CD4-positive, CD25-positive, alpha-beta regulatory T cell (primary cell): ENCODE measurements at regions not wholly inside any gene's neighbourhood (a gene's known extent, or its start where the extent isn't known, plus 50 kb on each side); places are given as distances from the start of the nearest gene placed in this dataset.

Source experiments
- ATAC-seq, 2 donors: fragments of 150-1000 bp; cut with Tn5 transposase; one replicate each; pipeline ENCODE4 v1.10.0; 2021; ENCODE audit warnings: low read depth in 2 of 2, moderate number of reproducible peaks in 2 of 2, moderate library complexity in 1 of 2
- DNase-seq, 3 donors: peaks; one replicate each; pipeline versions ENCODE4 v3.0.0 to v3.0.0-alpha.2; 2012 to 2022; ENCODE audit warnings: mixed read lengths in 1 of 3
- H3K27ac ChIP-seq: one replicate; pipeline ENCODE4 v1.7.0; 2013; ENCODE audit warnings: mild to moderate bottlenecking, low read length; ENCODE audit not compliant: insufficient read depth, poor library complexity, severe bottlenecking
- H3K27me3 ChIP-seq: one replicate; pipeline ENCODE4 v1.7.0; 2013; ENCODE audit warnings: low read length; ENCODE audit not compliant: control insufficient read depth, insufficient read depth
- H3K36me3 ChIP-seq: one replicate; pipeline ENCODE4 v1.7.0; 2013; ENCODE audit warnings: mild to moderate bottlenecking, low read length, moderate library complexity; ENCODE audit not compliant: control insufficient read depth, insufficient read depth
- H3K4me1 ChIP-seq: 2 replicates; pipeline ENCODE4 v1.7.0; 2013; ENCODE audit warnings: mild to moderate bottlenecking, low read length; ENCODE audit not compliant: insufficient read depth, control insufficient read depth, poor library complexity, severe bottlenecking
- H3K4me3 ChIP-seq: one replicate; pipeline ENCODE4 v1.7.0; 2013; ENCODE audit warnings: low read depth, mild to moderate bottlenecking, low read length, moderate library complexity
- H3K9me3 ChIP-seq, 2 experiments: 1 replicate in 1 of 2; 2 replicates in 1 of 2; pipeline ENCODE4 v1.7.0; 2013; ENCODE audit warnings: low read length in 2 of 2, mild to moderate bottlenecking in 1 of 2, moderate library complexity in 1 of 2; ENCODE audit not compliant: control insufficient read depth in 2 of 2
- H3K27ac Mint-ChIP-seq, 3 donors: one replicate each; pipeline ENCODE4 v1.8.0; 2020 to 2022; ENCODE audit warnings: mild to moderate bottlenecking in 3 of 3, mixed read lengths in 3 of 3, moderate library complexity in 2 of 3
- H3K27me3 Mint-ChIP-seq: one replicate; pipeline ENCODE4 v1.8.0; 2022; ENCODE audit warnings: mild to moderate bottlenecking, mixed read lengths
- H3K36me3 Mint-ChIP-seq: one replicate; pipeline ENCODE4 v1.8.0; 2020; ENCODE audit warnings: mixed read lengths
- H3K4me1 Mint-ChIP-seq, 4 donors: one replicate each; pipeline ENCODE4 v1.8.0; 2020 to 2022; ENCODE audit warnings: mixed read lengths in 4 of 4, mild to moderate bottlenecking in 1 of 4
- H3K4me3 Mint-ChIP-seq, 4 donors: one replicate each; pipeline ENCODE4 v1.8.0; 2020 to 2022; ENCODE audit warnings: mild to moderate bottlenecking in 4 of 4, mixed read lengths in 4 of 4, moderate library complexity in 3 of 4
- H3K9me3 Mint-ChIP-seq, 7 donors: one replicate each; pipeline ENCODE4 v1.8.0; 2020 to 2022; ENCODE audit warnings: mixed read lengths in 7 of 7, mild to moderate bottlenecking in 3 of 7, moderate library complexity in 2 of 7

DNA sequence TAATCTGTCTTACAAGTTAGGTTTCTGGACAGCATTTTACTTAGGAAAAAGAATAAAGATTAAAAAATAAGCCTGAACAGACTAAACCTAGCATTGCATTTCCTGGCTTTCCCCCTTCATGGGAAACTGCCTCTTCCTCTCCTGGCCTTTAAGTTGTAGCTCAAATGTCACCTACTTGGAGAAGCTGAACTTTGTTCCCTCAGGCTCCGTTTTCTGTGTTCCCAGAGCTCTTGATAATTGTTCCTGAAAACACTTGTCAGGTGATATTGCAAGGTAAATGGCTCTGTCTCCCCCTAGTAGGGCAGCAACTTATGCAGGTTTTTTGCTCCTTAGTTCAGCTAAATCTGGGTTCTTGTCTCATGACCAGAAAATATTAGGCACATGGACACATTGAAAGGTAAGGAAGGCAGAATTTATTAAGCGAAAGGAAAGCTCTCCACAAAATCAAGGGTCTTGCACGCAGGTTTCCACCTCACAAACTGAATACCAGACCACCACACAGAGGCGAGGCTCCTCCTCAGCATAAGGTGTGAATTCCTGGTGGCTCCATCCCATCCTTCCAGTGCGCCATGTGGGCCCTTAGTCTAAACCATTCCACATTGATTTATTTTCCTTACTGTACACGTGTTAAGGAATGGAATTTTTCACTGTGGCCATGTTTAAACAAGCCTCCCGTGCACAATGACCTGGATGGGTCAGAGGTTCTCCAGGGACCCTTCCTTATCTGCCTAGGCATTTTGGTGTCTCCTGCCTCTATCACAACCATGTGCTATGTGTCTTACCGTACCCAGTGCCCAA, 229.3 kb downstream of the HNMT start:
- Mint-ChIP-seq H3K9me3 (peaks cover 0 to 7% (median 0%) of the 10 kb centered on the region in 7 donors), H3K4me1 (no peaks in the 10 kb centered on the region), H3K27me3 (no peaks in the 10 kb centered on the region), H3K4me3 (no peak overlapping the region), H3K36me3 (no peaks in the 10 kb centered on the region), H3K27ac (no peak overlapping the region)
- Histone ChIP-seq H3K9me3 (no peaks in the 10 kb centered on the region), H3K36me3 (no peaks in the 10 kb centered on the region), H3K4me1 (no peaks in the 10 kb centered on the region), H3K27me3 (no peaks in the 10 kb centered on the region), H3K27ac (no peak overlapping the region), H3K4me3 (no peak overlapping the region)
- ATAC-seq (no peak), DNase-seq (no peak)

DNA sequence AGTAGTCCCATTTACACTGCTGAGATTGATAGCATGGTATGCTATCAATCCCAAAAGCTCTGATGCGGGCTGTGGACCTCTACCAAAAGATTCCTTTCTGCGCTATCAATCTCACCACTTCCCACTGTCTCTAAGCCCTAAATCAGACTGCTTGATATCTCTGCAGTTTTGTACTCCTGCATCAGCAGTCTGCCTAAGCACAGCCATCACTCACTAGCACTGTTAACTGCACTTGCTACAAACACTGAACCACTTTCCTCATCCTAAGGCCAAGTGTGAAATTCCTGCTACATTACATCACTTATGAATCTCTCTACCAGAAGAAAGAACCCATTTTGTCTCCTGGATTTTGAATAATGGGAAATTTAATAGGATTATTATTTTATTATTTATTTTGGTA, 237.0 kb downstream of the HNMT start:
- no peak for ATAC-seq
- H3K4me1 Mint-ChIP-seq, result no peaks in the 10 kb centered on the region

DNA sequence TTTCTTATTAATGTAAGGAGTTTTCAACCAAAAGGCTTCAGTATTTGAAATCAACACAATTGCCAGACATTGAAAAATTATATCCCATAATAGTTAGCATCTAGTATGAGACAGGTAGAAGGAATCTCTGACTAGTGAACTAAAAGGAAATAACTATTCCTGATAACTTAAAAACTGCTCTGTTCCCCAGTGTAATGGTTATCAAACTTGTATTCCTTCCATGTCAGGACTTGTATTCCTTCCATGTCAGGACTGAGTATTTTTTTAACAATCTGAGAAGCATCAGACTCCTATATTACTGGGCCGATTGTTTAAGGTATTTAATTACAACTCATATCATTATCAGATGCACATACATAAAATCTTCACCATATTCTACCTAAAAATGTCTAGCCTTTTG, 238.5 kb downstream of the HNMT start:
- H3K27ac Mint-ChIP-seq, result no peak overlapping the region
- ATAC-seq, result no peak
- no peaks in the 10 kb centered on the region for H3K27me3 Mint-ChIP-seq
- DNase-seq, result no peak
- Histone ChIP-seq H3K9me3 (no peaks in the 10 kb centered on the region), H3K36me3 (no peaks in the 10 kb centered on the region), H3K4me3 (no peak overlapping the region), H3K4me1 (no peaks in the 10 kb centered on the region), H3K27ac (no peak overlapping the region), H3K27me3 (no peaks in the 10 kb centered on the region)
- H3K4me1 Mint-ChIP-seq, result no peaks in the 10 kb centered on the region
- H3K9me3 Mint-ChIP-seq, result peaks cover 1 to 11% (median 3%) of the 10 kb centered on the region in 7 donors
- H3K4me3 Mint-ChIP-seq, result no peak overlapping the region
- H3K36me3 Mint-ChIP-seq, result no peaks in the 10 kb centered on the region

More for the DNA sequence above, 237.0 kb downstream of the HNMT start:
- Histone ChIP-seq H3K4me1 (no peaks in the 10 kb centered on the region), H3K27ac (no peak overlapping the region), H3K4me3 (no peak overlapping the region), H3K9me3 (no peaks in the 10 kb centered on the region), H3K36me3 (no peaks in the 10 kb centered on the region), H3K27me3 (no peaks in the 10 kb centered on the region)
- Mint-ChIP-seq H3K27ac (no peak overlapping the region), H3K27me3 (no peaks in the 10 kb centered on the region), H3K9me3 (peaks cover 1 to 11% (median 6%) of the 10 kb centered on the region in 7 donors), H3K36me3 (no peaks in the 10 kb centered on the region), H3K4me3 (no peak overlapping the region)
- no peak for DNase-seq

DNA sequence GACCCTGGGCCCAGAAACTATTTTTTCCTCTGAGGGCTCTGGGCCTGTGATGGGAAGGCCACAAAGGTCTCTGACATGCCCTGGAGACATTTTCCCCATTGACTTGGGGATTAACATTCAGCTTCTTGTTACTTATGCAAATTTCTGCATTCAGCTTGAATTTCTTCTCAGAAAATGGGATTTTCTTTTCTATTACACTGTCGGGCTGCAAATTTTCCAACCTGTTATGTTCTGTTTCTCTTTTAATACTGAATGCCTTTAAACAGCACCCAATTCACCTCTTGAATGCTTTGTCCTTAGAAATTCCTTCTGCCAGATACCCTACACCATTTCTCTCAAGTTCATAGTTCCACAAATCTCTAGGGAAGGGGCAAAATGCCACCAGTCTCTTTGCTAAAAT, 241.0 kb downstream of the HNMT start:
- Histone ChIP-seq H3K27ac (no peak overlapping the region), H3K27me3 (no peaks in the 10 kb centered on the region), H3K4me1 (no peaks in the 10 kb centered on the region), H3K9me3 (no peaks in the 10 kb centered on the region), H3K36me3 (no peaks in the 10 kb centered on the region), H3K4me3 (no peak overlapping the region)
- no peaks in the 10 kb centered on the region for H3K27me3 Mint-ChIP-seq
- no peak overlapping the region for H3K4me3 Mint-ChIP-seq
- ATAC-seq (no peak), DNase-seq (no peak)
- H3K4me1 Mint-ChIP-seq, result no peaks in the 10 kb centered on the region
- peaks cover 1 to 14% (median 5%) of the 10 kb centered on the region in 7 donors for H3K9me3 Mint-ChIP-seq
- no peak overlapping the region for H3K27ac Mint-ChIP-seq
- no peaks in the 10 kb centered on the region for H3K36me3 Mint-ChIP-seq

DNA sequence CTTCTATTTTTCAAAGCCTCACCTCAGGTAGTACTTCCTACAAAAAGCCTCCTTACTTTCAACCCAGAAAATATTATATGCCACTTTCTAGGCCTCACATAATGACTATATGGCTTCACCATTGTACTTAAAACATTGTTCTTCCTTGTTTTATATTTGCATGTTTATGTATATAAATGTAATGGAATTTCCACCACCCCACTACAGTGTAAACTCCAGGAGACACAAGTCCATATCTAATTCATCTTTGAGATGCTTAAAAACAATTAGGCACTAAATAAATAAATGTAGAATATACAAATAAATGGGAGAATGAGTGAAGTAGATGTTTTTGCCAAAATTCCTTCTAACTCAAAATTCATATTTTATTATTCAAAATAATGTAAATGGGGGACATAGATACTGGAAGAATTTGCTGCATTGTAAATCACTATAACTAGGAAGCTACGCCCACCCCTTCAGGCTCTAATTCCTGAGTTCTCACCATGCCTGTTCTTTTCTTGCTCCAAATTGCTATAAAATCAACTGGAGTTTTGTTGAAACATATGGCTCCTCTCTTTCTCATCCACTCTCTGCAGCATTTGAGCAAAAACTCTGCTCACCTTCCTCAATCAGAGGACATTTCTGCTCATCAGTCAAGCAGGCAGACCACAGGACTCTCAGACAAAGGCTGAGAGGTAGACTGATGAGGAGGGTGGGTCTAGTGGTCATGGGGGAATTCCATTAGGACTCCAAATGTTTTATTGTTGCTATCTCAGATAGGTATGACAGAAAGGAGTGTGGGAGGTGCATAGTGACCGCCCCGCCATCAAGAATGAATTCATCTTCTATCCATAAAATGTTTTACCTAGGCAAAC, 243.0 kb downstream of the HNMT start:
- peaks cover under 1 to 15% (median 6%) of the 10 kb centered on the region in 7 donors for H3K9me3 Mint-ChIP-seq
- no peaks in the 10 kb centered on the region for H3K4me1 ChIP-seq
- H3K27ac ChIP-seq, result no peak overlapping the region
- no peaks in the 10 kb centered on the region for H3K4me1 Mint-ChIP-seq
- H3K36me3 ChIP-seq, result no peaks in the 10 kb centered on the region
- no peak for ATAC-seq
- no peaks in the 10 kb centered on the region for H3K27me3 Mint-ChIP-seq
- H3K4me3 Mint-ChIP-seq, result no peak overlapping the region
- H3K27me3 ChIP-seq, result no peaks in the 10 kb centered on the region
- DNase-seq, result no peak
- H3K36me3 Mint-ChIP-seq, result no peaks in the 10 kb centered on the region
- no peak overlapping the region for H3K27ac Mint-ChIP-seq
- H3K4me3 ChIP-seq, result no peak overlapping the region
- no peaks in the 10 kb centered on the region for H3K9me3 ChIP-seq

DNA sequence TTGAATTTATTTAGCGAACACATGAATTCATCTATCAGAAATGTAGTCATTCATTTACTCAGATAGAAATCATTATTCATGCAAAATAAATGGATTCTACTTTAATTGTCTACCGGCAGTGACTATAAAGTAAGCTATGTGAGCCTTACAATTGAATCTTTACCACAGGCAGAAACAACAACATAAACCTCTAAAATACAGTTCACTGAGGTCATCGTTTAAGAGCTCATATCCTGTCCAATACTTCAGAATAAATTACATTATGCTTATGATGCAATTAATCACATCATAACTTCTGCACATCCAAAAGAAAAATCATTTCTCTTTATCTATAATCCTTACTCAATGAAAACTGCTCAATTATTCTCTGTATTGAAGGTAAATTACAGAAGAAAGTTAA, 244.7 kb downstream of the HNMT start:
- Mint-ChIP-seq H3K9me3 (peaks cover 3 to 8% (median 5%) of the 10 kb centered on the region in 7 donors), H3K27ac (no peak overlapping the region), H3K36me3 (no peaks in the 10 kb centered on the region), H3K4me1 (no peaks in the 10 kb centered on the region), H3K27me3 (no peaks in the 10 kb centered on the region), H3K4me3 (no peak overlapping the region)
- no peak overlapping the region for H3K27ac ChIP-seq
- H3K4me3 ChIP-seq, result no peak overlapping the region
- H3K9me3 ChIP-seq, result no peaks in the 10 kb centered on the region
- DNase-seq (no peak), ATAC-seq (no peak)
- H3K27me3 ChIP-seq, result no peaks in the 10 kb centered on the region
- H3K36me3 ChIP-seq, result no peaks in the 10 kb centered on the region
- no peaks in the 10 kb centered on the region for H3K4me1 ChIP-seq

DNA sequence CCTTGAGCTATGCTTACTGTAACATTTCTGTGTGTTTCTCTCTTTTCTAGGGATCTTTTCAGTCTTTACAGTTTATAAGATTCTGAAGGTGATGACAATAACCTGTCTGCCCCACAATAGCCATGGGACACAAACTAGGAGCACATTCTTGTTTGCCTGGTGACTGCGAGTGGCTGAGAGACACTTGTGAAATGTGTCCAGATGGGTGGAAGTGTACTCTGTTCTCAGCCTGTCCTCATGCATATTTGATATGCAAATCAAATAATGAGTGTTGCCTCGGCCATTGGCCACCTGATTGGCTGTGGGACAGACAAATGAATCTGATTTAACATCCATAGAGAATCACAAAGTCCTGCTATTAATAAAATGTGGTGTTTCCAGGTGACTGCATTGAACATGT, 246.2 kb downstream of the HNMT start:
- no peaks in the 10 kb centered on the region for H3K4me1 Mint-ChIP-seq
- no peak overlapping the region for H3K27ac ChIP-seq
- no peaks in the 10 kb centered on the region for H3K27me3 Mint-ChIP-seq
- peaks cover 3 to 8% (median 3%) of the 10 kb centered on the region in 7 donors for H3K9me3 Mint-ChIP-seq
- DNase-seq (no peak), ATAC-seq (no peak)
- no peaks in the 10 kb centered on the region for H3K9me3 ChIP-seq
- H3K4me3 Mint-ChIP-seq, result no peak overlapping the region
- H3K4me1 ChIP-seq, result no peaks in the 10 kb centered on the region
- H3K4me3 ChIP-seq, result no peak overlapping the region
- H3K36me3 ChIP-seq, result no peaks in the 10 kb centered on the region
- H3K27me3 ChIP-seq, result no peaks in the 10 kb centered on the region
- no peak overlapping the region for H3K27ac Mint-ChIP-seq
- no peaks in the 10 kb centered on the region for H3K36me3 Mint-ChIP-seq
